Activated CD4-positive, alpha-beta T cell treated with anti-CD3 and anti-CD28 coated beads, Interleukin-2, Interleukin-6, amounts not matched to agents 100 ng/mL and 50 ng/mL, durations not matched to agents 16 hours and 8 hours (primary cell): ENCODE measurements at regions not wholly inside any gene's neighbourhood (a gene's known extent, or its start where the extent isn't known, plus 50 kb on each side); places are given as distances from the start of the nearest gene placed in this dataset.
"Not testable (repeated sequence)": the region's sequence is repeated elsewhere in the genome, so short reads cannot be mapped to it uniquely, and the experiment has no call there.

Source experiments
- DNase-seq: peaks from one replicate; pipeline ENCODE4 v3.0.0-alpha.2; 2020

DNA sequence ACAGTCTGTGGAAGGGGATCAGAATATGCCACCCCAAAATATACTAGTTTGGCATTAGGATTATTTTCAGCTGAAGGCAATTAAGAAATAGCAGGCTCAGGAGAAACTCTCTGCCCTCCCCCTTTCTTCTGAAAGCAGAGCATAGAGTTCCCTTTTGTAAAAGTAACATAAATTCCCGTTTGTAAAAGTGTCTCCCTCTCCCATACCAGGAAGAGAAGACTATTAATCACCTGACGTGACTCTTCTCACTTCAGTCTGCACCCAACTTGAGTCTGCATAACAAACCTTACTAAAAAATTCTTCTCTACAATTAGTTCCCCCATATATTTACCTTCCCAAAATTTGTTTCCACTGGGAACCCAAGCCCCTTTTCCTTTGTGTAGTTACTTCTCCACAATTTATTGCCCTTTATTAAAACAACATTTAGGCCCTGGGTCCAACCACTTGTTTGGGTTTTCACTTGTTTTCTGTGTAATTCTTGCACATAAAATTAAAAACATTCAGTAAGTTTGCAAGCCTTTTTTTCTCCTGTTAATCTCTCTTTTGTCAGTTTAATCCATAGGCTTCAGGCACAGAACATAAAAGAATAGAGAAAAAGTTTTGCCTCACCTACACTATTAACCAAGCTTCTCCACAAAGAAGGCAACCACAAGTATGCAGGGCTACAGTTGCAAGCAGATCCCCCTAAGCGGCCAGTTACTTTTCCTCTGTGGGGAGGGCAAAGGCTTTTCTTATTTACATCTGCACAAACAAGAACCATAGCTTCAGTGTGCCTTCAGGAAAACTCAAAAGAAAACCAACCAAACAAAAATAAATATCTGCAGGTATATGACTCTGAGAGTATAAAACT, 73.8 kb upstream of the EPCAM start:
- DNase-seq = no peak

GRCh38 chr2:47293976-47294375, 75.1 kb upstream of the EPCAM start:
- no peak for DNase-seq

- no peak for DNase-seq
Observed at GRCh38 chr2:47288864-47289263, 80.2 kb upstream of the EPCAM start.

- DNase-seq = no peak
Observed at GRCh38 chr2:47283659-47284058, 85.5 kb upstream of the EPCAM start.

GRCh38 chr2:47282621-47283272, 86.4 kb upstream of the EPCAM start:
- no peak for DNase-seq

GRCh38 chr2:47279525-47279924, 89.6 kb upstream of the EPCAM start:
- not testable (repeated sequence) for DNase-seq

DNA sequence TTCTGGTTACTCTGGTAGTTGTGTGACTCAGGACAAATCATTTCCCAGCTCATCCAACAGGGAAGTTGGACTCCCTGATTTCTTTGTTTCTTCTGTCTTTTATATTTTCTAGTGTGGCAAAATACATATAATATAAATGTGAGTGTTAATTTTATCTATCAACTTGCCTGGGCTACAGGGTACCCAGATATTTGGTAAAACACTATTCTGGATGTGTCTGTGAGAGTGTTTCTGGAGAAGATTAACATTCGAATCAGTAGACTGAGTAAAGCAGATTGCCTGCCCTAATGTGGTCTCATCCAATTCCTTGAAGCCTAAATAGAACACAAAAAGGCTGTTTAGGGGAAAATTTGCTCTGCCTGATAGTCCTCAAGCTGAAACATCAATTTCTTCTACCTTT, 91.1 kb upstream of the EPCAM start:
- DNase-seq = no peak

DNA sequence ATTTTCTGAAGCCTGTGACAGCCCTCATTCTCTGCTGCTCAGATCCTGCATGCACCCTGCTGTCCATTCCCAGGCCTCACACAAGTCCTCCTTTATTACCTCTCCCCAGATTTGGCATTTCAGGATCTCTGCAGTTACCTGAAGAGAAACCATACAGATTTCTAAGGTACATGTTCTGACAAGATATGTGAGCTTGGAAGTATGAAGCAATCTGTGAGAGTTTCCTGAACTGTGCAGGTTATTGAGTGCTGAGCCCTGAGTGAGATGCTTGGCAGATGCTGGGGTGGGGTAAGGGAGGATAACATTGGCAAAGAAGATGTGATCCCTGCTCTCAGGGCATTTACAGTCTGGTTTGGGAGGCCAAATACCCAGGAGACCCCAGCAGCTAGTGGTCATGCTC, 91.9 kb upstream of the EPCAM start:
- no peak for DNase-seq

GRCh38 chr2:47276061-47276460, 93.0 kb upstream of the EPCAM start:
- no peak for DNase-seq

DNA sequence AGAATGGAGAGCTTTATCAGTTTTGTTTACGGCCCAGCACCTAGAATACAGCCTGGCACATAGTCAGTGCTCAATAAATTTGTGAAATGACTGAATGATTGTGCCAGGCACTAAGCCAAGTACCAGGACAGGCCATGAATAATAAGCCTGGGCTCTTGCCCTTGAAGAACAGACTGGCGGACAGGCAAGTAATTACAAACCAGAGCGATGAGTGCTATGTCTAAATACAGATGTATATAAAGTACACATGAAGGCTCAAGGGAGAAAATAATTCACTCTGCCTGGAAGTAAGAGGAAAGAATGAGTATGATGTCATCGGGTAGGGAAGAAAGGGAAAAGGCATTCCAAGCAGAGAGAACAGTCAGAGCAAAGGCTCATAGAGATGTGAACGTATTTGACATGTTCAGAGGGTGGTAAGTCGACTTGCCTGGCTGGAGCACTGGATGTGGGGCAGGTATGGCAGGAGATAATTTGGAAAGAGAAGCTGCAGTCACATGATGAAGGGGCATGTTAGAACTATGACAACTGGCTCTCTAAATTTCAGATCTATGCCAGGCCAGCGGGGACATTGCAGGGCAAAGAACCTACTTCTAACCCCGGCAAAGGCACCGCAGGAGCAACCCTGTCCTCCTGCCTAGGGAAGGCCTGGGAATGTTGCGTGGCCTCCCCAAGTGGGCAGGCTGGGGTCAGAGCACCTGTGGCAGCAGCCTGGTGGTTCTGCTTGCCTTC, 94.9 kb upstream of the EPCAM start:
- no peak for DNase-seq

GRCh38 chr2:47272905-47273758, 96.0 kb upstream of the EPCAM start:
- DNase-seq = no peak

DNA sequence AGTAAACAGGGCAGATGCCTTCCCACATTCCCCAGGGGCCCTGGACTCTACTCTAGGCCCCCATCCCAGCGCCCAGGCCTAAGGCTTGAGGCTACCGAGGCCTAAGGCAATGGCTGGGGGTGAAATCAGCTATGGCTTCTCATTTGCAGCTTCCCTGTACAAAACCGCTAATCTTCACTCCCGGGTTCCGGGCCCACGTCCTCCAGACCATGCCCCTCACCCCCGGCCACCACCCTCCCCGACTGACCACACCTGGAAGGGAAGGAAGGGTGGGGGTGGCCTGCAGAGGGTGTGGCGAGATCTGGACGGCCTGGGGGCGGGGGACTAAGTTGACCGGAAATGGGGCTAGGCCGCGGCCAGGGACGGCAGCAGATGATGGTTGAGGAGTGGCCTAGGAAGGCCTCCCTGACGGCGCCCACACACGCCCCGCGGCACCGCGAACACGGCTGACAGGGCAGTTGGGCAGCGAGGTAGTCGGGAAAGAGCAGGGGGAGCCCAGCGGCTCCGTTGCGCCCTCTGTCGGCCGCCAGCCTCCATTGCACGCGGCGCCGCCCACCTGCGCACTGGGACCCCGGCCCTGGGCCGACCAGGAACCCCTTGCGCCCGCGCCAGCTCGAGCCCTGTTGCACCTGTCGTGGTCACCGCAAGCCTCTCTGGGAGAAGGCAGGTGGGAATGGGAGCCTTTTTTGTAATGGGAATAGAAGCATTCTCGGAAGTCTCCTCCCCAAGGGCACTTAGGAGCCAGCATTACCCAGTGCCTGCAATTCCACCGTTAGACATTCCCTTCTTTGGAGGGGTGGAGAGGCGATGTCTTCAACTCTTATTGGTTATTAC, 95.9 kb upstream of the CALM2 start:
- DNase-seq = peak; percentile 61

DNA sequence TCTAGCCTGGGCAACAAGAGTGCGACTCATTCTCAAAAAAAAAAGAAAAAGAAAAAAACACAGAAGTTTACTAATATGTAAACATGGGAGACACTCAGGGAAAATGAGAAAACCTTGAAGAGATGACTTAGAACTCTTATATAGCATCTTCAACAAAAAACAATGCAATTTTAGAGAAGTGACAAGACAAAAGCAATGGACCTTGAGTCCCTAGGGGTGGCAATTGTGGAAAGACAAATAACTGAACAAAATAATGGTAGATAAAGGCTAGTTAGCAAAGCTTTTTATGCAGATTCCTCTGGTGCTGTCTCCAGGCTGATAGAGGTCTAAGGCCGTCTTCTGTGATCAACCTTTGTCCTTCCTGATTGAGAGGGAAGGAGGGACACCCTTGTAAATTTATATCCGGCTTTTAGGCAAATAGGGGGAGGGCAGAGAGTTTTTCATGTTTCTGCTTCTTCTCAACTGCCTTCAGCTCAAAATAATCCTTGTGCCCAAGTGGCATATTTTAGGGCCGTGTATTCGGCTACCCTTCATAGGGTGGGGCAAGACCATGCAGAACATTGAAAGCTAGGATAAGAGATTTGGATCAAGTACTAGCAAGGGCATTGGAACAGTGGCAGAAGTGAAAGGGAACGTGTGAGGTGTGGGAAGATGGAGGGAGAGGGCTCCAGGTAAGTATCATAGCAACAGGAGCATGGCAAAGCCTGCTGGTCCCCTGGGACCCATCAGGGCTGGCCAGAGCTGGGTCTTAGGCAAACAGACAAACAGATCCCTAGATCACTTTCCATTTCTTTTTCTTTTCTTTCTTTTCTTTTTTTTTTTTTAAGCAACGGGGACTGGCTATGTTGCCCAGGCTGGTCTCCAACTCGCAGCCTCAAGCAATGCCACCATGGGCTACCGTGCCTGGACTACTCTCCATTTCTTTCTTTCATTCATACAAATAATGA, 95.0 kb upstream of the CALM2 start:
- no peak for DNase-seq

GRCh38 chr2:47270421-47270820, 94.1 kb upstream of the CALM2 start:
- no peak for DNase-seq

- DNase-seq = no peak
Observed at GRCh38 chr2:47269316-47270232, 93.3 kb upstream of the CALM2 start.

DNA sequence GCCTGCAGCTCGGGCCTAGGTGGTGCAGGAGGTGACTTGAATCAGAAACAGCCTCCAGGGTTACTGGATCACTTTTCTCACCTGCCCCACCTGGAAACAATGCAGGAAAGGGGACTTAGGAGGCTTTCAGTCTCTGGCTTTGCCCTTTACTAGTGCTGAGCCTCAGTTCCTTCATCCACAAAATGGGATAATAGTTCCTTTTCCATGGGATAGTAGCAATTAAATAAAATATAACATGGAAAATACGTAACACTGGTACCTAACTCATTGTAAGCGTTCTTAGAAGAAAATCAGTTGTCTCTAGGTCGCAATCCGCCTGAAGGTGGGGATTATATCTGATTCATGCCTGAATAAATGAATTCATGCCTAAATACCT, 91.4 kb upstream of the CALM2 start:
- no peak for DNase-seq

GRCh38 chr2:47266939-47267710, 90.8 kb upstream of the CALM2 start:
- DNase-seq = no peak

DNA sequence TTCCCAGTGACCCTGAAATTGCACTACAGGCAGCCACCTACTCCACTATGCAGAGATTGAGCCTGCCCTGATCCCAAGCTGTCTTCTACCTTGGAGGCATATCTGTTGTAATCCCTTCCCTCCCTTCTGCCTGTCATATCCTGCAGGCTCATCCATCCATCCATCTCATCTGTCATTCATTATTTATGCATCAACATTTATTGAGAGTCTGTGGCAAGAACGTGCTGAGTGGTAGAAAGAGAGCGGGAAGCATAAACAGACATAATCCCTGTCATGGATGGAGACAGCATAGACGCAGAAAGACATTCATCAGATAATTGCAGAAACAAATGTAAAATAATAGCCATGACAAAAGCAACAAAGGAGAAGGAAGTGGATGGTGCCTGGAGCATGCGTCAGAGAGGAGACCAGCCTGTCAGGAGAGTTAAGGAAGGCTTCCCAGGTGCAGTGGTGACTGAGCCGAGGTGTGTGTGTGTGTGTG, 89.5 kb upstream of the CALM2 start:
- no peak for DNase-seq

- no peak for DNase-seq
Observed at GRCh38 chr2:47265158-47265557, 88.8 kb upstream of the CALM2 start.
